ENCODE measurements at regions not wholly inside any gene's neighbourhood (a gene's known extent, or its start where the extent isn't known, plus 50 kb on each side); places are given as distances from the start of the nearest gene placed in this dataset.

GRCh38 chr11:121741761-121742361, 289.1 kb upstream of the SORL1-AS1 start:
- H3K79me2 ChIP-seq (replicated peaks; ENCODE audit: insufficient read depth, low read length): no peaks in the 10 kb centered on the region
- no peaks in the 10 kb centered on the region for H4K20me1 ChIP-seq (ENCODE audit: insufficient read depth)
- no peaks in the 10 kb centered on the region for H3K9me3 ChIP-seq (ENCODE audit: low read length)
- no peak overlapping the region for H3K27ac ChIP-seq (ENCODE audit: low read length)
- H3K9me2 ChIP-seq (ENCODE audit: insufficient read depth, low read length): no peaks in the 10 kb centered on the region
- H3K4me3 ChIP-seq (ENCODE audit: low read length): no peak overlapping the region
- H3K4me2 ChIP-seq (ENCODE audit: low read length): no peak overlapping the region
- TF ChIP-seq, protein P1, sequence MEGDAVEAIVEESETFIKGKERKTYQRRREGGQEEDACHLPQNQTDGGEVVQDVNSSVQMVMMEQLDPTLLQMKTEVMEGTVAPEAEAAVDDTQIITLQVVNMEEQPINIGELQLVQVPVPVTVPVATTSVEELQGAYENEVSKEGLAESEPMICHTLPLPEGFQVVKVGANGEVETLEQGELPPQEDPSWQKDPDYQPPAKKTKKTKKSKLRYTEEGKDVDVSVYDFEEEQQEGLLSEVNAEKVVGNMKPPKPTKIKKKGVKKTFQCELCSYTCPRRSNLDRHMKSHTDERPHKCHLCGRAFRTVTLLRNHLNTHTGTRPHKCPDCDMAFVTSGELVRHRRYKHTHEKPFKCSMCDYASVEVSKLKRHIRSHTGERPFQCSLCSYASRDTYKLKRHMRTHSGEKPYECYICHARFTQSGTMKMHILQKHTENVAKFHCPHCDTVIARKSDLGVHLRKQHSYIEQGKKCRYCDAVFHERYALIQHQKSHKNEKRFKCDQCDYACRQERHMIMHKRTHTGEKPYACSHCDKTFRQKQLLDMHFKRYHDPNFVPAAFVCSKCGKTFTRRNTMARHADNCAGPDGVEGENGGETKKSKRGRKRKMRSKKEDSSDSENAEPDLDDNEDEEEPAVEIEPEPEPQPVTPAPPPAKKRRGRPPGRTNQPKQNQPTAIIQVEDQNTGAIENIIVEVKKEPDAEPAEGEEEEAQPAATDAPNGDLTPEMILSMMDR (IDR thresholded peaks at IDR 0.05; ENCODE audit: poor library complexity, severe bottlenecking): no peak
- no peak for TF ChIP-seq MXI1 (conservative IDR thresholded peaks at IDR 0.05; ENCODE audit: poor library complexity, severe bottlenecking)
- no peak for TF ChIP-seq EZH2 (IDR thresholded peaks at IDR 0.05; ENCODE audit: borderline replicate concordance, insufficient read depth, low read length, poor library complexity, severe bottlenecking)
- TF ChIP-seq POLR2AphosphoS5 (IDR thresholded peaks at IDR 0.05): no peak
- TF ChIP-seq EP300 (conservative IDR thresholded peaks at IDR 0.05; ENCODE audit: poor library complexity, severe bottlenecking): no peak
- no peak for TF ChIP-seq REST (IDR thresholded peaks at IDR 0.05; ENCODE audit: borderline replicate concordance)
- TF ChIP-seq SMC3 (conservative IDR thresholded peaks at IDR 0.05; ENCODE audit: poor library complexity): no peak
- no peak for TF ChIP-seq TAF1 (IDR thresholded peaks at IDR 0.05; ENCODE audit: low read depth)
- no peak for TF ChIP-seq RAD21 (conservative IDR thresholded peaks at IDR 0.05)
- H2AFZ ChIP-seq (ENCODE audit: low read depth, low read length): no peak overlapping the region
- H3F3A ChIP-seq (ENCODE audit: insufficient read depth, low read length, poor library complexity, severe bottlenecking): no peaks in the 10 kb centered on the region
- no peaks in the 10 kb centered on the region for H3K27me3 ChIP-seq (ENCODE audit: insufficient read depth, low read depth, low read length)
- H3K36me3 ChIP-seq (ENCODE audit: insufficient read depth, low read length): no peaks in the 10 kb centered on the region
- H3K9ac ChIP-seq (ENCODE audit: low read length): no peak overlapping the region

- Histone ChIP-seq H3K27ac (ENCODE audit: low read length) (peak overlapping the region; percentile 35), H3K4me2 (ENCODE audit: low read length) (no peak overlapping the region)
Measured at GRCh38 chr11:121741351-121741760, 288.6 kb upstream of the SORL1-AS1 start.

More at GRCh38 chr11:121741351-121741760, 288.6 kb upstream of the SORL1-AS1 start:
- Histone ChIP-seq H3K79me2 (replicated peaks; ENCODE audit: insufficient read depth, low read length) (no peaks in the 10 kb centered on the region), H4K20me1 (ENCODE audit: insufficient read depth) (no peaks in the 10 kb centered on the region), H3K9ac (ENCODE audit: low read length) (no peak overlapping the region), H3K9me2 (ENCODE audit: insufficient read depth, low read length) (no peaks in the 10 kb centered on the region), H2AFZ (ENCODE audit: low read depth, low read length) (no peak overlapping the region), H3K27me3 (ENCODE audit: insufficient read depth, low read depth, low read length) (no peaks in the 10 kb centered on the region), H3K4me3 (ENCODE audit: low read length) (no peak overlapping the region), H3F3A (ENCODE audit: insufficient read depth, low read length, poor library complexity, severe bottlenecking) (no peaks in the 10 kb centered on the region), H3K9me3 (ENCODE audit: low read length) (no peaks in the 10 kb centered on the region), H3K36me3 (ENCODE audit: insufficient read depth, low read length) (no peaks in the 10 kb centered on the region)
- no peak for TF ChIP-seq EP300 (conservative IDR thresholded peaks at IDR 0.05; ENCODE audit: poor library complexity, severe bottlenecking)
- TF ChIP-seq SMC3 (conservative IDR thresholded peaks at IDR 0.05; ENCODE audit: poor library complexity): peak; percentile 3

Data from neural cell (in vitro differentiated cells).